CD8-positive, alpha-beta memory T cell (primary cell): ENCODE measurements at regions not wholly inside any gene's neighbourhood (a gene's known extent, or its start where the extent isn't known, plus 50 kb on each side); places are given as distances from the start of the nearest gene placed in this dataset.

ENCODE experiments used
- CTCF ChIA-PET: fragments of 350-600 bp; sonication (Branson Sonifier 250); formaldehyde crosslinking; loops from one replicate; lab custom pipeline; 2021; ENCODE audit warnings: antibody characterized with exemption; lab: Charles Lee
- POLR2A ChIA-PET: fragments of 350-600 bp; sonication (Branson Sonifier 250); formaldehyde crosslinking; loops from one replicate; lab custom pipeline; 2021; ENCODE audit warnings: antibody characterized with exemption; lab: Charles Lee
- DNase-seq, 5 donors: peaks; one replicate each; pipeline versions ENCODE4 v3.0.0 to v3.0.0-alpha.2; 2020 to 2022; ENCODE audit warnings: mixed read lengths in 1 of 5
- H3K27ac ChIP-seq: one replicate; pipeline ENCODE4 v1.7.0; 2013; ENCODE audit warnings: low read depth, mild to moderate bottlenecking, low read length, moderate library complexity
- H3K27me3 ChIP-seq: 2 replicates; pipeline ENCODE4 v1.7.0; 2013; ENCODE audit warnings: low read length, mild to moderate bottlenecking; ENCODE audit not compliant: insufficient read depth, poor library complexity, severe bottlenecking
- H3K36me3 ChIP-seq: 2 replicates; pipeline ENCODE4 v1.7.0; 2013; ENCODE audit warnings: mild to moderate bottlenecking, low read length, moderate library complexity; ENCODE audit not compliant: insufficient read depth
- H3K4me1 ChIP-seq: 2 replicates; pipeline ENCODE4 v1.7.0; 2013; ENCODE audit warnings: mild to moderate bottlenecking, low read length, moderate library complexity; ENCODE audit not compliant: insufficient read depth
- H3K4me3 ChIP-seq: 2 replicates; pipeline ENCODE4 v1.7.0; 2013; ENCODE audit warnings: mild to moderate bottlenecking, low read length
- H3K9me3 ChIP-seq: 2 replicates; pipeline ENCODE4 v1.7.0; 2013; ENCODE audit warnings: mild to moderate bottlenecking, low read length
- H3K27ac Mint-ChIP-seq, 8 donors: one replicate each; pipeline ENCODE4 v1.8.0; 2020 to 2021; ENCODE audit warnings: mixed read lengths in 8 of 8, mild to moderate bottlenecking in 6 of 8, inconsistent platforms in 3 of 8, moderate library complexity in 3 of 8
- H3K27me3 Mint-ChIP-seq, 2 donors: one replicate each; pipeline ENCODE4 v1.8.0; 2020 to 2021; ENCODE audit warnings: mixed read lengths in 2 of 2, mild to moderate bottlenecking in 1 of 2, moderate library complexity in 1 of 2
- H3K36me3 Mint-ChIP-seq, 3 donors: one replicate each; pipeline ENCODE4 v1.8.0; 2020 to 2021; ENCODE audit warnings: mixed read lengths in 3 of 3, inconsistent platforms in 1 of 3, mild to moderate bottlenecking in 1 of 3
- H3K4me1 Mint-ChIP-seq, 3 donors: one replicate each; pipeline ENCODE4 v1.8.0; 2020 to 2021; ENCODE audit warnings: mixed read lengths in 3 of 3, inconsistent platforms in 1 of 3, mild to moderate bottlenecking in 1 of 3
- H3K4me3 Mint-ChIP-seq, 7 donors: one replicate each; pipeline ENCODE4 v1.8.0; 2020 to 2021; ENCODE audit warnings: mixed read lengths in 7 of 7, mild to moderate bottlenecking in 6 of 7, moderate library complexity in 4 of 7, inconsistent platforms in 2 of 7
- H3K9me3 Mint-ChIP-seq, 5 donors: one replicate each; pipeline ENCODE4 v1.8.0; 2020 to 2022; ENCODE audit warnings: mixed read lengths in 5 of 5, mild to moderate bottlenecking in 3 of 5, moderate library complexity in 2 of 5, inconsistent platforms in 1 of 5

- Mint-ChIP-seq H3K27ac (no peak overlapping the region), H3K4me3 (no peak overlapping the region), H3K9me3 (peaks cover 2 to 8% (median 6%) of the 10 kb centered on the region in 5 donors), H3K4me1 (no peaks in the 10 kb centered on the region), H3K27me3 (peaks cover 6 to 18% of the 10 kb centered on the region in 2 donors), H3K36me3 (peaks cover 0 to 7% (median 0%) of the 10 kb centered on the region in 3 donors)
- Histone ChIP-seq H3K27me3 (no peaks in the 10 kb centered on the region), H3K27ac (no peak overlapping the region), H3K4me1 (no peaks in the 10 kb centered on the region), H3K36me3 (no peaks in the 10 kb centered on the region), H3K4me3 (no peak overlapping the region), H3K9me3 (no peaks in the 10 kb centered on the region)
- no peak for DNase-seq
- CTCF ChIA-PET, result no interaction called here
- POLR2A ChIA-PET, result no interaction called here
Observed at GRCh38 chr3:67883766-67884165, 229.4 kb upstream of the SUCLG2 start.

- Mint-ChIP-seq H3K4me1 (no peaks in the 10 kb centered on the region), H3K9me3 (peaks cover 0 to 4% (median 2%) of the 10 kb centered on the region in 5 donors), H3K4me3 (no peak overlapping the region), H3K27me3 (peaks cover 6 to 18% of the 10 kb centered on the region in 2 donors), H3K27ac (no peak overlapping the region), H3K36me3 (peaks cover 0 to 4% (median 0%) of the 10 kb centered on the region in 3 donors)
- Histone ChIP-seq H3K36me3 (no peaks in the 10 kb centered on the region), H3K4me1 (no peaks in the 10 kb centered on the region), H3K27me3 (no peaks in the 10 kb centered on the region), H3K4me3 (no peak overlapping the region), H3K9me3 (no peaks in the 10 kb centered on the region), H3K27ac (no peak overlapping the region)
- POLR2A ChIA-PET, result no interaction called here
- CTCF ChIA-PET, result no interaction called here
- no peak for DNase-seq
Observed at GRCh38 chr3:67882981-67883380, 228.6 kb upstream of the SUCLG2 start.

GRCh38 chr3:67876261-67876660, 221.8 kb upstream of the SUCLG2 start:
- POLR2A ChIA-PET, result no interaction called here

GRCh38 chr3:67875858-67876257, 221.4 kb upstream of the SUCLG2 start:
- Mint-ChIP-seq H3K4me1 (no peaks in the 10 kb centered on the region), H3K27ac (no peak overlapping the region), H3K27me3 (peaks cover 3 to 8% of the 10 kb centered on the region in 2 donors), H3K4me3 (no peak overlapping the region), H3K36me3 (no peaks in the 10 kb centered on the region), H3K9me3 (no peaks in the 10 kb centered on the region)
- CTCF ChIA-PET, result no interaction called here
- Histone ChIP-seq H3K4me1 (no peaks in the 10 kb centered on the region), H3K4me3 (no peak overlapping the region), H3K36me3 (no peaks in the 10 kb centered on the region), H3K27me3 (no peaks in the 10 kb centered on the region), H3K27ac (no peak overlapping the region), H3K9me3 (no peaks in the 10 kb centered on the region)
- POLR2A ChIA-PET, result no interaction called here
- no peak for DNase-seq

More at GRCh38 chr3:67876261-67876660, 221.8 kb upstream of the SUCLG2 start:
- Histone ChIP-seq H3K4me1 (no peaks in the 10 kb centered on the region), H3K36me3 (no peaks in the 10 kb centered on the region), H3K9me3 (no peaks in the 10 kb centered on the region), H3K27ac (no peak overlapping the region), H3K4me3 (no peak overlapping the region), H3K27me3 (no peaks in the 10 kb centered on the region)
- Mint-ChIP-seq H3K9me3 (no peaks in the 10 kb centered on the region), H3K27ac (no peak overlapping the region), H3K4me3 (no peak overlapping the region), H3K27me3 (peaks cover 3 to 8% of the 10 kb centered on the region in 2 donors), H3K36me3 (no peaks in the 10 kb centered on the region), H3K4me1 (no peaks in the 10 kb centered on the region)
- CTCF ChIA-PET, result no interaction called here
- DNase-seq, result no peak

GRCh38 chr3:67875338-67875737, 220.9 kb upstream of the SUCLG2 start:
- POLR2A ChIA-PET, result no interaction called here
- no peak for DNase-seq
- no peaks in the 10 kb centered on the region for H3K36me3 ChIP-seq
- H3K4me1 Mint-ChIP-seq, result no peaks in the 10 kb centered on the region
- no peaks in the 10 kb centered on the region for H3K9me3 ChIP-seq
- no peak overlapping the region for H3K27ac ChIP-seq
- no peaks in the 10 kb centered on the region for H3K36me3 Mint-ChIP-seq
- H3K27ac Mint-ChIP-seq, result no peak overlapping the region
- H3K27me3 ChIP-seq, result no peaks in the 10 kb centered on the region
- no peak overlapping the region for H3K4me3 Mint-ChIP-seq
- H3K4me3 ChIP-seq, result no peak overlapping the region
- no peaks in the 10 kb centered on the region for H3K4me1 ChIP-seq
- H3K9me3 Mint-ChIP-seq, result no peaks in the 10 kb centered on the region
- CTCF ChIA-PET, result no interaction called here
- peaks cover 4 to 5% of the 10 kb centered on the region in 2 donors for H3K27me3 Mint-ChIP-seq

- DNase-seq, result no peak
- peaks cover 0 to 2% (median 0%) of the 10 kb centered on the region in 5 donors for H3K9me3 Mint-ChIP-seq
- Histone ChIP-seq H3K27me3 (no peaks in the 10 kb centered on the region), H3K36me3 (no peaks in the 10 kb centered on the region), H3K9me3 (no peaks in the 10 kb centered on the region), H3K27ac (no peak overlapping the region), H3K4me3 (no peak overlapping the region), H3K4me1 (no peaks in the 10 kb centered on the region)
- no peak overlapping the region for H3K27ac Mint-ChIP-seq
- POLR2A ChIA-PET, result no interaction called here
- CTCF ChIA-PET, result no interaction called here
- H3K27me3 Mint-ChIP-seq, result peaks cover 0 to 12% of the 10 kb centered on the region in 2 donors
- no peaks in the 10 kb centered on the region for H3K4me1 Mint-ChIP-seq
- no peak overlapping the region for H3K4me3 Mint-ChIP-seq
- no peaks in the 10 kb centered on the region for H3K36me3 Mint-ChIP-seq
Observed at GRCh38 chr3:67870477-67870876, 216.1 kb upstream of the SUCLG2 start.

- Histone ChIP-seq H3K9me3 (no peaks in the 10 kb centered on the region), H3K36me3 (no peaks in the 10 kb centered on the region), H3K4me1 (no peaks in the 10 kb centered on the region), H3K27ac (no peak overlapping the region), H3K27me3 (no peaks in the 10 kb centered on the region), H3K4me3 (no peak overlapping the region)
- Mint-ChIP-seq H3K27ac (no peak overlapping the region), H3K4me3 (no peak overlapping the region), H3K27me3 (peaks cover 0 to 12% of the 10 kb centered on the region in 2 donors), H3K4me1 (no peaks in the 10 kb centered on the region), H3K36me3 (no peaks in the 10 kb centered on the region), H3K9me3 (peaks cover 0 to 2% (median 0%) of the 10 kb centered on the region in 5 donors)
- DNase-seq, result no peak
- POLR2A ChIA-PET, result no interaction called here
- CTCF ChIA-PET, result no interaction called here
Observed at GRCh38 chr3:67866571-67866970, 212.2 kb upstream of the SUCLG2 start.

- Mint-ChIP-seq H3K4me3 (no peak overlapping the region), H3K36me3 (no peaks in the 10 kb centered on the region), H3K27ac (no peak overlapping the region), H3K4me1 (peaks cover 0 to 3% (median 0%) of the 10 kb centered on the region in 3 donors), H3K9me3 (peaks cover 0 to 2% (median 0%) of the 10 kb centered on the region in 5 donors), H3K27me3 (peaks cover 0 to 9% of the 10 kb centered on the region in 2 donors)
- no peak overlapping the region for H3K27ac ChIP-seq
- no peaks in the 10 kb centered on the region for H3K4me1 ChIP-seq
- DNase-seq, result no peak
- no peaks in the 10 kb centered on the region for H3K36me3 ChIP-seq
- CTCF ChIA-PET, result no interaction called here
- H3K4me3 ChIP-seq, result no peak overlapping the region
- H3K27me3 ChIP-seq, result no peaks in the 10 kb centered on the region
- POLR2A ChIA-PET, result no interaction called here
- no peaks in the 10 kb centered on the region for H3K9me3 ChIP-seq
Observed at GRCh38 chr3:67864587-67865183, 210.3 kb upstream of the SUCLG2 start.
